ENCODE measurements at regions not wholly inside any gene's neighbourhood (a gene's known extent, or its start where the extent isn't known, plus 50 kb on each side); places are given as distances from the start of the nearest gene placed in this dataset.

GRCh38 chr7:106358103-106358663, 73.4 kb upstream of the NAMPT start:
- H3K4me3 ChIP-seq (ENCODE audit: low read depth, low read length), result no peak overlapping the region
- H3K27me3 ChIP-seq (ENCODE audit: control insufficient read depth, insufficient read depth, low read length), result 0 out of 2 replicates have a peak, but pooled peaks cover 4% of the 10 kb centered on the region
- POLR2A ChIA-PET, result no interaction called here
- CTCF ChIA-PET, result interaction anchor here (1.0 to 1.4 kb wide), 3 partner anchors 8 to 11 kb away, joined by 3 to 4 read pairs (median 4); no protein-coding TSS in a partner anchor
- DNase-seq (ENCODE audit: low read depth), result no peak
- H3K36me3 ChIP-seq (ENCODE audit: control insufficient read depth, insufficient read depth, low read length), result no peaks in the 10 kb centered on the region
- TF ChIP-seq CTCF (IDR thresholded peaks at IDR 0.05; ENCODE audit: insufficient read depth, low read depth, low read length), result no peak

GRCh38 chr7:106357675-106358074, 72.9 kb upstream of the NAMPT start:
- Histone ChIP-seq H3K36me3 (ENCODE audit: control insufficient read depth, insufficient read depth, low read length) (no peaks in the 10 kb centered on the region), H3K4me3 (ENCODE audit: low read depth, low read length) (no peak overlapping the region), H3K27me3 (ENCODE audit: control insufficient read depth, insufficient read depth, low read length) (0 out of 2 replicates have a peak, but pooled peaks cover 4% of the 10 kb centered on the region)
- ChIA-PET POLR2A (no interaction called here), CTCF (interaction anchor here (1.0 to 1.4 kb wide), 2 partner anchors 8 to 10 kb away, joined by 3 to 4 read pairs; no protein-coding TSS in a partner anchor)
- TF ChIP-seq CTCF (IDR thresholded peaks at IDR 0.05; ENCODE audit: insufficient read depth, low read depth, low read length), result no peak
- DNase-seq (ENCODE audit: low read depth), result no peak

- TF ChIP-seq CTCF (IDR thresholded peaks at IDR 0.05; ENCODE audit: insufficient read depth, low read depth, low read length), result no peak
- H3K4me3 ChIP-seq (ENCODE audit: low read depth, low read length), result no peak overlapping the region
- DNase-seq (ENCODE audit: low read depth), result no peak
- peaks cover 4% of the 10 kb centered on the region; the same call in 1 of the 2 replicates for H3K27me3 ChIP-seq (ENCODE audit: control insufficient read depth, insufficient read depth, low read length)
- POLR2A ChIA-PET, result no interaction called here
- H3K36me3 ChIP-seq (ENCODE audit: control insufficient read depth, insufficient read depth, low read length), result no peaks in the 10 kb centered on the region
- CTCF ChIA-PET, result interaction anchor here (1.1 kb wide), 1 partner anchor 17 kb away, joined by 3 read pairs; no protein-coding TSS in a partner anchor
These were observed 70.0 kb upstream of the NAMPT start for GRCh38 chr7:106354822-106355221.

GRCh38 chr7:106353944-106354343, 69.2 kb upstream of the NAMPT start:
- POLR2A ChIA-PET, result no interaction called here

GRCh38 chr7:106348231-106348630, 63.4 kb upstream of the NAMPT start:
- no peak for TF ChIP-seq CTCF (IDR thresholded peaks at IDR 0.05; ENCODE audit: insufficient read depth, low read depth, low read length)
- CTCF ChIA-PET, result no interaction called here
- POLR2A ChIA-PET, result no interaction called here

More at GRCh38 chr7:106353944-106354343, 69.2 kb upstream of the NAMPT start:
- CTCF ChIA-PET, result no interaction called here
- Histone ChIP-seq H3K36me3 (ENCODE audit: control insufficient read depth, insufficient read depth, low read length) (no peaks in the 10 kb centered on the region), H3K4me3 (ENCODE audit: low read depth, low read length) (no peak overlapping the region), H3K27me3 (ENCODE audit: control insufficient read depth, insufficient read depth, low read length) (peaks cover 6% of the 10 kb centered on the region; the same call in 1 of the 2 replicates)
- TF ChIP-seq CTCF (IDR thresholded peaks at IDR 0.05; ENCODE audit: insufficient read depth, low read depth, low read length), result no peak
- DNase-seq (ENCODE audit: low read depth), result no peak

More at GRCh38 chr7:106348231-106348630, 63.4 kb upstream of the NAMPT start:
- Histone ChIP-seq H3K4me3 (ENCODE audit: low read depth, low read length) (no peak overlapping the region), H3K27me3 (ENCODE audit: control insufficient read depth, insufficient read depth, low read length) (peaks cover 3% of the 10 kb centered on the region; the same call in 1 of the 2 replicates), H3K36me3 (ENCODE audit: control insufficient read depth, insufficient read depth, low read length) (no peaks in the 10 kb centered on the region)
- DNase-seq (ENCODE audit: low read depth), result no peak
